GM12878 (cell line): ENCODE measurements at regions not wholly inside any gene's neighbourhood (a gene's known extent, or its start where the extent isn't known, plus 50 kb on each side); places are given as distances from the start of the nearest gene placed in this dataset.

Experiments used
- ATAC-seq: fragments of 200-7000 bp; cut with Tn5 transposase; 3 replicates; pipeline ENCODE4 v1.9.1; 2020; ENCODE audit warnings: mild to moderate bottlenecking, moderate library complexity
- BruUV-seq: library from RNA; stranded (reverse); fragments of 400-500 nt; replicated peaks from 2 replicates; lab custom pipeline; 2021; lab: Mats Ljungman, UMichigan
- CTCF ChIA-PET: fragments of 300-600 bp; sonication (Branson Sonifier 250); formaldehyde crosslinking; extraction: SDS; loops from one replicate; lab custom pipeline; 2021; ENCODE audit warnings: inconsistent platforms; lab: Yijun Ruan, JAX
- POLR2A ChIA-PET: fragments of 350-600 bp; formaldehyde crosslinking; extraction: SDS; loops from one replicate; lab custom pipeline; 2021; ENCODE audit warnings: inconsistent platforms; lab: Charles Lee
- RAD21 ChIA-PET: fragments of 300-600 bp; sonication (Branson Sonifier 250); formaldehyde crosslinking; loops from one replicate; lab custom pipeline; 2023; ENCODE audit warnings: antibody characterized with exemption; ENCODE audit not compliant: unreplicated experiment; lab: Charles Lee
- SMC1A ChIA-PET: fragments of 300-600 bp; sonication (Branson Sonifier 250); formaldehyde crosslinking; loops from one replicate; lab custom pipeline; 2023; ENCODE audit not compliant: unreplicated experiment, uncharacterized antibody; lab: Charles Lee
- DNase-seq: peaks from one replicate; pipeline ENCODE4 v3.0.0-alpha.2; 2011; ENCODE audit warnings: low read depth, low spot score
- FAIRE-seq: peaks from 3 replicates; lab custom pipeline; 2011; peaks lifted over from hg19 to GRCh38; lab: Jason Lieb, UNC
- H2AFZ ChIP-seq: 2 replicates; pipeline ENCODE4 v1.6.0; 2011; ENCODE audit warnings: low read depth, low read length, control low read depth; ENCODE audit not compliant: control insufficient read depth
- H3K27ac ChIP-seq: 2 replicates; pipeline ENCODE4 v1.5.1; 2011; ENCODE audit warnings: control low read depth; ENCODE audit not compliant: control insufficient read depth, insufficient read depth
- H3K27me3 ChIP-seq, 2 experiments: replicated peaks in 1 of 2; 2 replicates each; pipeline versions ENCODE4 v1.6.0 to v1.6.1; 2011; ENCODE audit warnings: low read length in 1 of 2; ENCODE audit not compliant: control insufficient read depth in 2 of 2, insufficient read depth in 2 of 2
- H3K36me3 ChIP-seq, 2 experiments: 2 replicates each; pipeline ENCODE4 v1.5.1; 2011; ENCODE audit warnings: low read length in 1 of 2; ENCODE audit not compliant: control insufficient read depth in 2 of 2, insufficient read depth in 2 of 2
- H3K4me1 ChIP-seq: 2 replicates; pipeline ENCODE4 v1.6.1; 2011; ENCODE audit warnings: mild to moderate bottlenecking, low read length, moderate library complexity, mixed read lengths; ENCODE audit not compliant: control insufficient read depth, insufficient read depth
- H3K4me2 ChIP-seq: 2 replicates; pipeline ENCODE4 v1.6.0; 2011; ENCODE audit warnings: control low read depth; ENCODE audit not compliant: control insufficient read depth, insufficient read depth
- H3K4me3 ChIP-seq: fragments of 200-600 bp; sonication (generic); 2 replicates; pipeline ENCODE4 v1.5.1; 2016
- H3K79me2 ChIP-seq: 2 replicates; pipeline ENCODE4 v1.6.0; 2011; ENCODE audit warnings: low read length; ENCODE audit not compliant: control insufficient read depth, insufficient read depth
- H3K9ac ChIP-seq: 2 replicates; pipeline ENCODE4 v1.8.0; 2011; ENCODE audit warnings: low read length, control low read depth, mixed read lengths; ENCODE audit not compliant: control insufficient read depth, insufficient read depth
- H3K9me3 ChIP-seq: replicated peaks from 3 replicates; pipeline ENCODE4 v1.5.1; 2011; ENCODE audit warnings: mild to moderate bottlenecking, low read length; ENCODE audit not compliant: control insufficient read depth, insufficient read depth
- H4K20me1 ChIP-seq: 2 replicates; pipeline ENCODE4 v1.6.0; 2011; ENCODE audit not compliant: control insufficient read depth, insufficient read depth
- CBFB ChIP-seq: IDR thresholded peaks from 2 replicates; pipeline ENCODE4 v1.6.1; 2016; ENCODE audit warnings: antibody characterized with exemption, low read depth
- CBX5 ChIP-seq: sonication (generic); IDR thresholded peaks from 2 replicates; pipeline ENCODE4 v1.6.1; 2016; ENCODE audit warnings: low read depth, moderate library complexity, mild to moderate bottlenecking, inconsistent platforms
- HDAC6 ChIP-seq: fragments of 200-600 bp; sonication (generic); IDR thresholded peaks from one replicate; pipeline ENCODE4 v1.8.0; 2017; ENCODE audit warnings: antibody characterized with exemption; ENCODE audit not compliant: unreplicated experiment
- IKZF1 ChIP-seq: fragments of 450-650 bp; conservative IDR thresholded peaks from 2 replicates; pipeline ENCODE4 v1.6.1; 2017; ENCODE audit warnings: antibody characterized with exemption, mild to moderate bottlenecking
- IRF4 ChIP-seq: IDR thresholded peaks from 2 replicates; pipeline ENCODE4 v1.6.1; 2011; ENCODE audit warnings: low read depth, low read length
- MLLT1 ChIP-seq: fragments of 450-650 bp; IDR thresholded peaks from 2 replicates; pipeline ENCODE4 v1.6.1; 2016; ENCODE audit warnings: mild to moderate bottlenecking
- MYB ChIP-seq: fragments of 150-350 bp; IDR thresholded peaks from 2 replicates; pipeline ENCODE4 v1.6.1; 2014; ENCODE audit warnings: mild to moderate bottlenecking, low read depth, low read length, borderline replicate concordance
- PAX5 ChIP-seq: IDR thresholded peaks from 2 replicates; pipeline ENCODE4 v1.6.1; 2011; ENCODE audit warnings: low read depth, low read length, borderline replicate concordance
- PML ChIP-seq: IDR thresholded peaks from 2 replicates; pipeline ENCODE4 v1.6.1; 2012; ENCODE audit warnings: low read length, inconsistent platforms
- PRDM15 ChIP-seq: fragments of 450-650 bp; formaldehyde crosslinking; IDR thresholded peaks from 2 replicates; pipeline ENCODE4 v1.4.0; 2020; ENCODE audit warnings: mild to moderate bottlenecking, moderate library complexity
- RAD51 ChIP-seq: fragments of 450-650 bp; IDR thresholded peaks from 2 replicates; pipeline ENCODE4 v1.6.1; 2016; ENCODE audit warnings: moderate library complexity, mild to moderate bottlenecking, inconsistent platforms
- RCOR1 ChIP-seq: conservative IDR thresholded peaks from 2 replicates; pipeline ENCODE4 v1.6.1; 2012; ENCODE audit warnings: low read depth, low read length, improper control_type of control experiment
- SIX5 ChIP-seq: IDR thresholded peaks from 2 replicates; pipeline ENCODE4 v1.6.1; 2011; ENCODE audit warnings: mild to moderate bottlenecking, low read depth, low read length, moderate library complexity; ENCODE audit not compliant: severe bottlenecking
- SRF ChIP-seq, 2 experiments: IDR thresholded peaks; 2 replicates each; pipeline ENCODE4 v1.6.1; 2011; ENCODE audit warnings: low read depth in 2 of 2, low read length in 2 of 2, mild to moderate bottlenecking in 1 of 2, moderate library complexity in 1 of 2
- YY1 ChIP-seq: IDR thresholded peaks from 2 replicates; pipeline ENCODE4 v1.6.1; 2011; ENCODE audit warnings: low read depth, mild to moderate bottlenecking, low read length
- ZNF274 ChIP-seq: IDR thresholded peaks from one replicate; pipeline ENCODE4 v1.8.0; 2011; ENCODE audit not compliant: insufficient read length, insufficient read depth
- ZSCAN29 ChIP-seq: fragments of 450-650 bp; IDR thresholded peaks from 2 replicates; pipeline ENCODE4 v1.6.1; 2017; ENCODE audit warnings: mild to moderate bottlenecking, moderate library complexity
- WGBS: methylation state at CpG from one replicate; pipeline ENCODE4 v1.1.6; 2016; ENCODE audit warnings: low lambda C conversion rate; ENCODE audit not compliant: insufficient replicate concordance, insufficient coverage; ENCODE audit errors: missing lambda C conversion rate; 5-methylcytosine and 5-hydroxymethylcytosine counted together
- in situ Hi-C: fragments of 300-500 bp; cut with MboI; formaldehyde crosslinking; loops from 9 replicates; pipeline ENCODE4 v1.14.3; 2018; ENCODE audit warnings: mixed read lengths
- intact Hi-C: fragments of 100-400 bp; cut with micrococcal nuclease; formaldehyde crosslinking; loops from one replicate; pipeline ENCODE4 v1.14.2; 2022; ENCODE audit not compliant: unreplicated experiment

DNA sequence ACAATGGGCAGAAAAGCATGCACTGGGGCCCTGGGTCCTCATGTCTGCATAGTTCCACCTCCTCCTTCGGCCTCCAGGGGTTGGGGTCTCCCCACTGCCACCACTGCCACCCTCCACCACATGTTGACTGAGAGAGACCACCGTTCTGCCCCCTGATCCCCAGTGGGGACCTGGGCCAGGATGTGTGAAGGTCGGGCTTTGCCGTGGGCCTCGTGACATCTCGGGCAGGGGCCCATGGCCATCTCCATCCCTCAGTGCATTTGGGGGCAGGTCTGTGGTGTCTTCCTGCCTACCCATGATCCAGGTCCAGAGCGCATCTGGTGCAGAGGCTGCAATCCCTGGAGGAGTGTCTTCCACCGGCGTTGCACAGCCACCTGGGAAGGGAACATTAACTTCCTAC, 166.8 kb upstream of the POU3F3 start:
- Histone ChIP-seq H3K9ac (no peak overlapping the region), H4K20me1 (no peaks in the 10 kb centered on the region), H3K4me2 (no peak overlapping the region), H3K79me2 (no peaks in the 10 kb centered on the region), H3K27me3 (no peaks in the 10 kb centered on the region), H3K36me3 (no peaks in the 10 kb centered on the region), H3K27ac (no peak overlapping the region), H2AFZ (no peak overlapping the region), H3K4me1 (no peaks in the 10 kb centered on the region), H3K4me3 (no peak overlapping the region), H3K9me3 (no peaks in the 10 kb centered on the region)
- intact Hi-C loops (no loop called here), in situ Hi-C loops (no loop called here)
- TF ChIP-seq SRF (IDR thresholded peaks at IDR 0.05; ENCODE audit: low read depth in 2 of 2, low read length in 2 of 2) (no peak), HDAC6 (no peak), ZSCAN29 (no peak), PAX5 (no peak), CBX5 (no peak), IKZF1 (no peak), RCOR1 (no peak), RAD51 (no peak), YY1 (no peak), MLLT1 (no peak), PML (no peak), CBFB (no peak), MYB (no peak), ZNF274 (no peak), SIX5 (no peak), IRF4 (no peak), PRDM15 (CRISPR knock-in tag) (no peak)
- ChIA-PET RAD21 (no interaction called here), POLR2A (no interaction called here), SMC1A (no interaction called here), CTCF (no interaction called here)
- 50% methylated on average over 9 of the region's 9 CpGs for whole genome bisulfite sequencing
- BruUV-seq = no TSS peak
- DNase-seq = no peak
- FAIRE-seq = no peak
- ATAC-seq = no peak
